ENCODE measurements at regions not wholly inside any gene's neighbourhood (a gene's known extent, or its start where the extent isn't known, plus 50 kb on each side); places are given as distances from the start of the nearest gene placed in this dataset.

DNA sequence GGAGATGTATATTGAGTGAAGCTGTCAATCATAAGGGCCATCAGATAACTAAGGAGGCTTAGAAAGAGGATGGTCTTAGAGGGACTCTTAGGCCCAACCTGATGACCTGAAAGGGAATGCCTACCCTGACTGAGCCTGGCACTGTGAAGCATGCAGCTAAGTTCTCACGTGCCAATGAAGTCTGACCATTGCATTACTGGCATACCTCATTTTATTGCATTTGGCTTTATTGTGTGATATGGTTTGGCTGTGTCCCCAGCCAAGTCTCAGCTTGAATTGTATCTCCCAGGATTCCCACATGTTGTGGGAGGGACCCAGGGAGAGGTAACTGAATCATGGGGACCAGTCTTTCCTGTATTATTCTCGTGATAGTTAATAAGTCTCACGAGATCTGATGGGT lies 421.6 kb upstream of the SGCD start:
- TF ChIP-seq, protein P1, sequence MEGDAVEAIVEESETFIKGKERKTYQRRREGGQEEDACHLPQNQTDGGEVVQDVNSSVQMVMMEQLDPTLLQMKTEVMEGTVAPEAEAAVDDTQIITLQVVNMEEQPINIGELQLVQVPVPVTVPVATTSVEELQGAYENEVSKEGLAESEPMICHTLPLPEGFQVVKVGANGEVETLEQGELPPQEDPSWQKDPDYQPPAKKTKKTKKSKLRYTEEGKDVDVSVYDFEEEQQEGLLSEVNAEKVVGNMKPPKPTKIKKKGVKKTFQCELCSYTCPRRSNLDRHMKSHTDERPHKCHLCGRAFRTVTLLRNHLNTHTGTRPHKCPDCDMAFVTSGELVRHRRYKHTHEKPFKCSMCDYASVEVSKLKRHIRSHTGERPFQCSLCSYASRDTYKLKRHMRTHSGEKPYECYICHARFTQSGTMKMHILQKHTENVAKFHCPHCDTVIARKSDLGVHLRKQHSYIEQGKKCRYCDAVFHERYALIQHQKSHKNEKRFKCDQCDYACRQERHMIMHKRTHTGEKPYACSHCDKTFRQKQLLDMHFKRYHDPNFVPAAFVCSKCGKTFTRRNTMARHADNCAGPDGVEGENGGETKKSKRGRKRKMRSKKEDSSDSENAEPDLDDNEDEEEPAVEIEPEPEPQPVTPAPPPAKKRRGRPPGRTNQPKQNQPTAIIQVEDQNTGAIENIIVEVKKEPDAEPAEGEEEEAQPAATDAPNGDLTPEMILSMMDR (IDR thresholded peaks at IDR 0.05): no peak
- Histone ChIP-seq H3K4me1 (no peaks in the 10 kb centered on the region), H3K4me3 (no peak overlapping the region), H3K27ac (no peak overlapping the region), H3K9me3 (no peaks in the 10 kb centered on the region), H3K27me3 (ENCODE audit: insufficient read depth in 3 of 3, low read length in 2 of 3) (no peaks in the 10 kb centered on the region), H3K36me3 (ENCODE audit: insufficient read depth in 1 of 2, low read depth in 1 of 2) (no peaks in the 10 kb centered on the region)
- WGBS, 3 donors: 43 to 49% (median 46%) methylated on average over 3 of the region's 3 CpGs
- intact Hi-C loops (cut with DNase I): no loop called here
- DNase-seq: no peak
- ATAC-seq: peak in 2 of 4 donors; percentile 32 to 46

DNA sequence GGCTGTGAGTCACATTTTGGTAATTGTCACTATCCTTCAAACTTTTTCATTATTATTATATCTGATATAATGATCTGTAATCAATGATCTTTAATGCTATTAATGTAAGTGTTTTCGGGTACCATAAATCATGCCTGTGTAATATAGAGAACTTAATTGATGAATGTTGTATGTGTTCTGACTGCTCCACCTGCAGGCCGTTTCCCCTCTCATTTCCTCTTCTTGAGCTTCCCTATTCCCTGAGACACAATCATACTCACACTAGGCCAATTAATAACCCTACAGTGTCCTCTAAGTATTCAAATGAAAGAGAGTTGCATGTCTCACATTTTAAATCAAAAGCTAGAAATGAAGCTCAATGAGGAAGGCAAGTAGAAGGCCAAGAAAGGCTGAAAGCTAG lies 420.9 kb upstream of the SGCD start:
- WGBS, 3 donors: 46 to 79% (median 56%) methylated on average over 2 of the region's 2 CpGs
- no peak overlapping the region for H3K27ac ChIP-seq
- TF ChIP-seq, protein P1 (IDR thresholded peaks at IDR 0.05): no peak
- ATAC-seq (no peak), DNase-seq (no peak)
- H3K4me1 ChIP-seq: no peaks in the 10 kb centered on the region
- H3K36me3 ChIP-seq (ENCODE audit: insufficient read depth in 1 of 2, low read depth in 1 of 2): no peaks in the 10 kb centered on the region
- no peaks in the 10 kb centered on the region for H3K27me3 ChIP-seq (ENCODE audit: insufficient read depth in 3 of 3, low read length in 2 of 3)
- intact Hi-C loops (cut with DNase I): no loop called here
- H3K9me3 ChIP-seq: no peaks in the 10 kb centered on the region
- H3K4me3 ChIP-seq: no peak overlapping the region

DNA sequence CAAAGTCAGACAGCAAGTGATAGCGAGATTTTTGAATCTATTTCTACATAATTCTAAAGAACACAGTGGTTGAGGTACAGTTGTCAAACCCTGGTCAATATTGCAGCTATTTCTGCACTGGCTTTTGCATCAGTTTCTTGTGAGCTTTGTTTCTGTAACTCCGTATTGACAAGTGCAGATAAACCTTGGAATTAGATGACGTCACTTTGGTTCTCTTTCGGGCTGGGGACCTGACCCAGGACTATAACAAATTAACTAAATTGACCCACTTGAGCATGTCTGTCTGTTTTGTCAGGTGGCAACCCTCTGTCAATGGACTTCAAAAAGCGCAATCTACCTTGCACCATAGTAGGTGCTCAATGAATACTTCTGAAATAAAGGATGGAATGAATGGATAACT lies 418.4 kb upstream of the SGCD start:
- DNase-seq (no peak), ATAC-seq (no peak)
- H3K27ac ChIP-seq: no peak overlapping the region
- TF ChIP-seq, protein P1 (IDR thresholded peaks at IDR 0.05): no peak
- WGBS, 3 donors: 87 to 93% (median 90%) methylated on average over 5 of the region's 5 CpGs
- H3K9me3 ChIP-seq: no peaks in the 10 kb centered on the region
- no peak overlapping the region for H3K4me3 ChIP-seq
- intact Hi-C loops (cut with DNase I): no loop called here
- no peaks in the 10 kb centered on the region for H3K36me3 ChIP-seq (ENCODE audit: insufficient read depth in 1 of 2, low read depth in 1 of 2)
- no peaks in the 10 kb centered on the region for H3K27me3 ChIP-seq (ENCODE audit: insufficient read depth in 3 of 3, low read length in 2 of 3)
- H3K4me1 ChIP-seq: no peaks in the 10 kb centered on the region

DNA sequence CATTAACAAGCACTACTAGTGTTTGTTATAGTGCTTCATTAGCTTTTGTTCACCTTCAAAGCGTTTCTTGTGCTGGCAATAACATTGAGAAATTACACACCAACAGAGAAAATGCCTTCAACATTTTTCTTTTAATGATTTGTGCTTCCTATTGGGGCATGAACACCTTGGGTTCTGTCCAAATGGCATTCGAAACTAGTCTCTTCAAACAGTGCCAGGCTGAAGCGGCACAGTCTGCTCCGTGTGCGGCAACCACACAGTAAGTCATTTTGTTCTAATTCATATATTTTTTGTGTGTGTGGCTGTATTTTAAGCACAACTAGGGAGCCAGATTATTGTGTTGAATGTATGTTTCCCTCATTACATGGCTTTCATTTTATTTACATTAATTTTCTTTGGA lies 414.7 kb upstream of the SGCD start:
- Histone ChIP-seq H3K36me3 (ENCODE audit: insufficient read depth in 1 of 2, low read depth in 1 of 2) (no peaks in the 10 kb centered on the region), H3K9me3 (no peaks in the 10 kb centered on the region), H3K27ac (no peak overlapping the region), H3K27me3 (ENCODE audit: insufficient read depth in 3 of 3, low read length in 2 of 3) (no peaks in the 10 kb centered on the region), H3K4me3 (peak overlapping the region; percentile 13), H3K4me1 (no peaks in the 10 kb centered on the region)
- TF ChIP-seq, protein P1 (IDR thresholded peaks at IDR 0.05): no peak
- intact Hi-C loops (cut with DNase I): no loop called here
- ATAC-seq: no peak
- no peak for DNase-seq
- WGBS, 3 donors: 34 to 72% (median 41%) methylated on average over 5 of the region's 5 CpGs

DNA sequence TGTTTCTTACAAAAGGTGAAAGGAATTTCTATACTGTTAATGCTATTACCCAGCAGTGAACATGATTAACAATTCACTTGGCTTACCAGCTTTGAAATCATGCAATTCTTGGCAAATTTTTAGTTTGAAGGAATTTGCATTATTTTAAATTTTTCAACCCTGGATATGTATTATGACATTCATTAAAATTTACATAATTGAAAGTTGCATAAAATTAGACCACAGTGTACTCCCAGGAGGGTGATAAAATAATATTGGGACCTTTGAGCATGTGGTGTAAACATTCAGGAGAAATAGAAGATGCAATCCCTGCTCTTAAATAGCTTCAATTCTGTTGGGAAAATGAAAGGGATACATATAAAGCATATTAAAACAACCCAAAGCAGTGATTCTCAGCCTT lies 412.2 kb upstream of the SGCD start:
- no peak overlapping the region for H3K27ac ChIP-seq
- no peak for DNase-seq
- no peaks in the 10 kb centered on the region for H3K27me3 ChIP-seq (ENCODE audit: insufficient read depth in 3 of 3, low read length in 2 of 3)
- H3K4me3 ChIP-seq: no peak overlapping the region
- TF ChIP-seq, protein P1 (IDR thresholded peaks at IDR 0.05): no peak
- H3K36me3 ChIP-seq (ENCODE audit: insufficient read depth in 1 of 2, low read depth in 1 of 2): no peaks in the 10 kb centered on the region
- intact Hi-C loops (cut with DNase I): no loop called here
- H3K9me3 ChIP-seq: no peaks in the 10 kb centered on the region
- H3K4me1 ChIP-seq: peaks cover 4% of the 10 kb centered on the region
- ATAC-seq: no peak
